Spleen (tissue), 11 donors: ENCODE measurements at regions not wholly inside any gene's neighbourhood (a gene's known extent, or its start where the extent isn't known, plus 50 kb on each side); places are given as distances from the start of the nearest gene placed in this dataset.

ENCODE experiments used
- DNase-seq: peaks from one replicate; pipeline ENCODE4 v3.0.0-alpha.2; 2020
- H3K27ac ChIP-seq, 8 donors: fragments of 200-600 bp; sonication (generic) in 7 of 8; 1 replicate in 4 of 8; 2 replicates in 4 of 8; pipeline versions ENCODE4 v1.5.0 to v1.8.0; 2016 to 2021; ENCODE audit warnings: inconsistent platforms in 4 of 8, mild to moderate bottlenecking in 4 of 8, moderate library complexity in 1 of 8
- H3K27me3 ChIP-seq, 7 donors: fragments of 200-600 bp; sonication (generic) in 6 of 7; replicated peaks in 1 of 7; 1 replicate in 4 of 7; 2 replicates in 3 of 7; pipeline versions ENCODE4 v1.5.0 to v1.8.0; 2016 to 2021; ENCODE audit warnings: inconsistent platforms in 3 of 7, mild to moderate bottlenecking in 1 of 7
- H3K36me3 ChIP-seq, 6 donors: fragments of 200-600 bp; sonication (generic) in 5 of 6; 1 replicate in 4 of 6; 2 replicates in 2 of 6; pipeline versions ENCODE4 v1.5.0 to v1.8.0; 2016 to 2021; ENCODE audit warnings: inconsistent platforms in 2 of 6
- H3K4me1 ChIP-seq, 6 donors: fragments of 200-600 bp; sonication (generic) in 5 of 6; 1 replicate in 3 of 6; 2 replicates in 3 of 6; pipeline versions ENCODE4 v1.5.0 to v1.8.0; 2016 to 2021; ENCODE audit warnings: inconsistent platforms in 3 of 6
- H3K4me3 ChIP-seq, 8 donors: fragments of 200-600 bp; sonication (generic) in 7 of 8; 1 replicate in 4 of 8; 2 replicates in 4 of 8; pipeline versions ENCODE4 v1.5.0 to v1.8.0; 2016 to 2021; ENCODE audit warnings: inconsistent platforms in 4 of 8, mild to moderate bottlenecking in 4 of 8, moderate library complexity in 2 of 8
- H3K9me3 ChIP-seq, 8 donors: fragments of 200-600 bp; sonication (generic) in 7 of 8; 1 replicate in 4 of 8; 2 replicates in 4 of 8; pipeline versions ENCODE4 v1.5.0 to v1.8.0; 2016 to 2021; ENCODE audit warnings: inconsistent platforms in 4 of 8
- CTCF ChIP-seq, 11 experiments: fragments of 200-600 bp in 7 of 11; fragments of 450-650 bp in 4 of 11; sonication (generic) in 4 of 11; IDR thresholded peaks in 8 of 11; conservative IDR thresholded peaks in 3 of 11; 1 replicate in 7 of 11; 2 replicates in 4 of 11; pipeline versions ENCODE4 v1.4.0 to v1.8.0; 2016 to 2021; ENCODE audit warnings: antibody characterized with exemption in 11 of 11, inconsistent platforms in 4 of 11, mild to moderate bottlenecking in 1 of 11
- POLR2A ChIP-seq, 3 donors: fragments of 450-650 bp; IDR thresholded peaks; one replicate each; pipeline ENCODE4 v1.5.1; 2017; ENCODE audit warnings: antibody characterized with exemption in 3 of 3, mild to moderate bottlenecking in 1 of 3
- POLR2AphosphoS5 ChIP-seq, 3 donors: sonication (generic); formaldehyde crosslinking; IDR thresholded peaks; one replicate each; pipeline ENCODE4 v1.5.1; 2017; ENCODE audit warnings: antibody characterized with exemption in 3 of 3
- WGBS, 5 donors: extraction: QIAGEN DNeasy Blood & Tissue Kit in 3 of 5; methylation state at CpG; one replicate each; pipeline versions ENCODE4 v1.1.5 to v1.1.7; 2013 to 2018; 5-methylcytosine and 5-hydroxymethylcytosine counted together
- intact Hi-C: fragments of 100-400 bp; cut with DNase I; formaldehyde crosslinking; loops from one replicate; pipeline ENCODE4 v1.15.0; 2023; ENCODE audit warnings: low total_unique reads
- donor health status: healthy with polysubstance abuse.
- donor health status: DM: no; HTN: no; CAD: no; lungs with moderate emphysema.
- donor health status: DM: no; HTN: no; CAD: no.
- donor health status: Bipolar disorder and iron deficiency.
- donor health status: healthy.
- donor health status: DM: no; HTN: no; CAD: no.
- donor health status: DM: yes; HTN: yes; CAD: no.

- H3K27me3 ChIP-seq: no peaks in the 10 kb centered on the region
- 74 to 94% (median 83%) methylated on average over 1 of the region's 1 CpG for WGBS, 5 donors
- DNase-seq: no peak
- H3K27ac ChIP-seq: no peak overlapping the region
- peaks cover 0 to 25% (median 14%) of the 10 kb centered on the region in 8 donors for H3K9me3 ChIP-seq
- H3K4me3 ChIP-seq: no peak overlapping the region
- no peak for TF ChIP-seq CTCF (IDR thresholded peaks at IDR 0.05 in 8 of 11, conservative IDR thresholded peaks at IDR 0.05 in 3 of 11)
- TF ChIP-seq POLR2AphosphoS5 (IDR thresholded peaks at IDR 0.05): no peak
- no peak for TF ChIP-seq POLR2A (IDR thresholded peaks at IDR 0.05)
- no peaks in the 10 kb centered on the region for H3K36me3 ChIP-seq
- intact Hi-C loops: no loop called here
- H3K4me1 ChIP-seq: no peaks in the 10 kb centered on the region
Observed at GRCh38 chr4:60194214-60194613, 1005.9 kb upstream of the ADGRL3 start.

GRCh38 chr4:60195256-60195655 lies 1004.9 kb upstream of the ADGRL3 start:
- DNase-seq: no peak
- H3K36me3 ChIP-seq: no peaks in the 10 kb centered on the region
- intact Hi-C loops: no loop called here
- no peaks in the 10 kb centered on the region for H3K4me1 ChIP-seq
- H3K4me3 ChIP-seq: no peak overlapping the region
- WGBS, 5 donors: 61 to 75% (median 73%) methylated on average over 2 of the region's 2 CpGs
- no peak overlapping the region for H3K27ac ChIP-seq
- H3K9me3 ChIP-seq: peaks cover 0 to 22% (median 14%) of the 10 kb centered on the region in 8 donors
- TF ChIP-seq CTCF (IDR thresholded peaks at IDR 0.05 in 8 of 11, conservative IDR thresholded peaks at IDR 0.05 in 3 of 11) (no peak), POLR2A (IDR thresholded peaks at IDR 0.05) (no peak), POLR2AphosphoS5 (IDR thresholded peaks at IDR 0.05) (no peak)
- H3K27me3 ChIP-seq: no peaks in the 10 kb centered on the region

- WGBS, 5 donors: 8 to 12% (median 10%) methylated on average over 3 of the region's 3 CpGs
- Histone ChIP-seq H3K27me3 (no peaks in the 10 kb centered on the region), H3K9me3 (no peaks in the 10 kb centered on the region), H3K4me3 (no peak overlapping the region), H3K36me3 (no peaks in the 10 kb centered on the region), H3K4me1 (no peaks in the 10 kb centered on the region), H3K27ac (no peak overlapping the region)
- TF ChIP-seq CTCF (IDR thresholded peaks at IDR 0.05 in 8 of 11, conservative IDR thresholded peaks at IDR 0.05 in 3 of 11) (peak in 10 of 11 experiments; percentile 15 to 73 (median 60)), POLR2AphosphoS5 (IDR thresholded peaks at IDR 0.05) (no peak)
- intact Hi-C loops: no loop called here
- DNase-seq: no peak
Observed at GRCh38 chr4:60201052-60201673, 999.0 kb upstream of the ADGRL3 start.

DNA sequence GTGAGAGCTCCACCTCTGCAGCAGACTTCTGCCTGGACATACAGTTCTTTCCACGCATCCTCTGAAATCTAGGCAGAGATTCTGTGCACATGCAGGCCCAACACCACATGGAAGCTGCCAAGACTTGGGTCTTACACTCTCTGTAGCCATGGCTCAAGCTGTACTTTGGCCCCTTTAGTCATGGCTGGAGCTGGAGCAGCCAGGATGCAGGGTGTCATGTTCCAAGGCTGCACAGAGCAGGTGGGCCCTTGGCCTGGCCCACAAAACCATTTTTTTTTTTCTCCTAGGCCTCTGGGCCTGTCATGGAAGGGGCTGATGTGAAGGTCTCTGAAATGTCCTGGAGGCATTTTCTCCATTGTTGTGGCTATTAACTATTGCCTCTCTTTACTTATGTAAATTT lies 990.5 kb upstream of the ADGRL3 start:
- TF ChIP-seq POLR2A (IDR thresholded peaks at IDR 0.05) (no peak), CTCF (IDR thresholded peaks at IDR 0.05 in 8 of 11, conservative IDR thresholded peaks at IDR 0.05 in 3 of 11) (no peak), POLR2AphosphoS5 (IDR thresholded peaks at IDR 0.05) (no peak)
- peaks cover 0 to 16% (median 7%) of the 10 kb centered on the region in 8 donors for H3K9me3 ChIP-seq
- DNase-seq: no peak
- H3K4me3 ChIP-seq: no peak overlapping the region
- intact Hi-C loops: no loop called here
- no peaks in the 10 kb centered on the region for H3K4me1 ChIP-seq
- H3K27ac ChIP-seq: no peak overlapping the region
- no peaks in the 10 kb centered on the region for H3K27me3 ChIP-seq
- no peaks in the 10 kb centered on the region for H3K36me3 ChIP-seq
- 43 to 86% (median 70%) methylated on average over 1 of the region's 1 CpG for WGBS, 5 donors
